Mesothelial cell of epicardium (in vitro differentiated cells): ENCODE measurements at regions not wholly inside any gene's neighbourhood (a gene's known extent, or its start where the extent isn't known, plus 50 kb on each side); places are given as distances from the start of the nearest gene placed in this dataset.

Experiments
- DNase-seq, 2 experiments: peaks; one replicate each; pipeline ENCODE4 v3.0.0; 2021; ENCODE audit warnings: low spot score in 2 of 2; ENCODE audit not compliant: unreplicated experiment in 2 of 2
- H3K27ac Mint-ChIP-seq: 2 replicates; pipeline ENCODE4 v1.8.0; 2021; ENCODE audit warnings: mixed read lengths
- H3K27me3 Mint-ChIP-seq: 2 replicates; pipeline ENCODE4 v1.8.0; 2021; ENCODE audit warnings: low read depth, mixed read lengths
- H3K36me3 Mint-ChIP-seq: 2 replicates; pipeline ENCODE4 v1.8.0; 2021; ENCODE audit warnings: mixed read lengths
- H3K4me1 Mint-ChIP-seq: 2 replicates; pipeline ENCODE4 v1.8.0; 2021; ENCODE audit warnings: mixed read lengths
- H3K4me3 Mint-ChIP-seq: 2 replicates; pipeline ENCODE4 v1.8.0; 2021; ENCODE audit warnings: mild to moderate bottlenecking, moderate library complexity, mixed read lengths
- H3K9me3 Mint-ChIP-seq: 2 replicates; pipeline ENCODE4 v1.8.0; 2021; ENCODE audit warnings: mixed read lengths
- CTCF ChIP-seq: fragments of 200-600 bp; sonication (generic); IDR thresholded peaks from one replicate; pipeline ENCODE4 v1.5.0; 2021; ENCODE audit warnings: antibody characterized with exemption; ENCODE audit not compliant: unreplicated experiment

GRCh38 chr7:119033641-119034040 is 809.1 kb downstream of the ANKRD7 start:
- Mint-ChIP-seq H3K27ac (no peak overlapping the region), H3K4me3 (no peak overlapping the region)

GRCh38 chr7:119037941-119038340 is 813.4 kb downstream of the ANKRD7 start:
- no peaks in the 10 kb centered on the region for H3K27me3 Mint-ChIP-seq
- no peak for DNase-seq
- H3K4me3 Mint-ChIP-seq = no peak overlapping the region
- no peak overlapping the region for H3K27ac Mint-ChIP-seq
- no peaks in the 10 kb centered on the region for H3K4me1 Mint-ChIP-seq
- no peak for TF ChIP-seq CTCF
- H3K36me3 Mint-ChIP-seq = no peaks in the 10 kb centered on the region
- H3K9me3 Mint-ChIP-seq = peaks cover 3% of the 10 kb centered on the region

More at GRCh38 chr7:119033641-119034040, 809.1 kb downstream of the ANKRD7 start:
- peaks cover 5% of the 10 kb centered on the region for H3K9me3 Mint-ChIP-seq
- DNase-seq = no peak
- no peaks in the 10 kb centered on the region for H3K27me3 Mint-ChIP-seq
- no peak for TF ChIP-seq CTCF
- no peaks in the 10 kb centered on the region for H3K4me1 Mint-ChIP-seq
- H3K36me3 Mint-ChIP-seq = no peaks in the 10 kb centered on the region

GRCh38 chr7:119046068-119046467 is 821.6 kb downstream of the ANKRD7 start:
- Mint-ChIP-seq H3K36me3 (no peaks in the 10 kb centered on the region), H3K27ac (no peak overlapping the region), H3K27me3 (no peaks in the 10 kb centered on the region), H3K4me3 (no peak overlapping the region), H3K9me3 (peaks cover 8% of the 10 kb centered on the region), H3K4me1 (no peaks in the 10 kb centered on the region)
- TF ChIP-seq CTCF = no peak
- no peak for DNase-seq

- H3K27ac Mint-ChIP-seq = no peak overlapping the region
- TF ChIP-seq CTCF = no peak
- H3K4me3 Mint-ChIP-seq = no peak overlapping the region
- H3K4me1 Mint-ChIP-seq = no peaks in the 10 kb centered on the region
- H3K36me3 Mint-ChIP-seq = no peaks in the 10 kb centered on the region
- H3K9me3 Mint-ChIP-seq = no peaks in the 10 kb centered on the region
- H3K27me3 Mint-ChIP-seq = no peaks in the 10 kb centered on the region
- no peak for DNase-seq
Measured at GRCh38 chr7:119065966-119066365, 841.5 kb downstream of the ANKRD7 start.

GRCh38 chr7:119086026-119086425 is 861.5 kb downstream of the ANKRD7 start:
- no peaks in the 10 kb centered on the region for H3K27me3 Mint-ChIP-seq

More at GRCh38 chr7:119086026-119086425, 861.5 kb downstream of the ANKRD7 start:
- H3K9me3 Mint-ChIP-seq = peaks cover 12% of the 10 kb centered on the region
- H3K27ac Mint-ChIP-seq = no peak overlapping the region
- DNase-seq = no peak
- no peaks in the 10 kb centered on the region for H3K36me3 Mint-ChIP-seq
- H3K4me3 Mint-ChIP-seq = no peak overlapping the region
- TF ChIP-seq CTCF = no peak
- no peaks in the 10 kb centered on the region for H3K4me1 Mint-ChIP-seq
